HG03108 (cell line): ENCODE measurements at regions not wholly inside any gene's neighbourhood (a gene's known extent, or its start where the extent isn't known, plus 50 kb on each side); places are given as distances from the start of the nearest gene placed in this dataset.
"Not testable (repeated sequence)": the region's sequence is repeated elsewhere in the genome, so short reads cannot be mapped to it uniquely, and the experiment has no call there.

Source experiments
- ATAC-seq: cut with Tn5 transposase; IDR thresholded peaks from one replicate; pipeline ENCODE4 v1.9.1; 2021; ENCODE audit warnings: moderate library complexity; ENCODE audit not compliant: unreplicated experiment

- ATAC-seq: no peak
These were observed 417.2 kb downstream of the SATB2 start for GRCh38 chr2:199040522-199040921.

DNA sequence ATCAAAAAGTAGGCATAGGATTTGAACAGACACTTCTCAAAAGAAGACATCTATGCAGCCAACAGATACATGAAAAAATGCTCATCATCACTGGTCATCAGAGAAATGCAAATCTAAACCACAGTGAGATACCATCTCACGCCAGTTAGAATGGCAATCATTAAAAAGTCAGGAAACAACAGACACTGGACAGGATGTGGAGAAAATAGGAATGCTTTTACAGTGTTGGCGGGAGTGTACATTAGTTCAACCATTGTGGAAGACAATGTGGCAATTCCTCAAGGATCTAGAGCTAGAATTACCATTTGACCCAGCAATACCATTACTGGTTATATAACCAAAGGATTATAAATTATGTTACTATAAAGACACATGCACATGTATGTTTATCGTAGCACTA is 424.0 kb downstream of the SATB2 start:
- not testable (repeated sequence) for ATAC-seq

- ATAC-seq: no peak
These were observed 432.6 kb downstream of the SATB2 start for GRCh38 chr2:199025146-199025545.

GRCh38 chr2:199024224-199024623 is 433.5 kb downstream of the SATB2 start:
- ATAC-seq: no peak

DNA sequence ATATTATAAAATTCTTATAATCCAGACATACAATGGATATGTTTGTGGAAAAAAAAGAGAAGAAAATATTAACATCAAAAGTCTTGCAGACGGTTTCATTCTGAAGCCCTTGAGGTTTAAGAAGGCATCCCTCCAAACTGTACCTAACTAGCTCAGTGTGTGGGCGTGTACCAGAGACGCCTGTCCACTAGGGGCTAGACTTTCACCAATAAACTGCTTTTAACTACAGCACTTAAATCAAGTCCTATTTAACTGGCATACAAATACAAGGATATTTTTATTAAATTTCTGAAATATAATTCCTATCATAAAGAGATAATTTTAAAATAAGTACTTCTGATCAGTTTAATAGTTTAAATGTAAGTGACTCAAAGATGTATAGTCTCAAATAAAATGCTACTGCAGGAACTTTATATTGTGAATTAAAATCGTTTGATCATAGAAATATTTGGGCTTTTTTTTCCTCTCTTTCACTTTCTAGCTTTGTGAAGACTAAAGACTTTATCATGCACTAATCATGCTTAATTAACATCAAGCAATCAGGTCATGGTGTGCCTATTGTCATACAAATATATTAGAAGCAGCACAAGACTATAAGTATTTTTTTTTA is 437.7 kb downstream of the SATB2 start:
- ATAC-seq: no peak

DNA sequence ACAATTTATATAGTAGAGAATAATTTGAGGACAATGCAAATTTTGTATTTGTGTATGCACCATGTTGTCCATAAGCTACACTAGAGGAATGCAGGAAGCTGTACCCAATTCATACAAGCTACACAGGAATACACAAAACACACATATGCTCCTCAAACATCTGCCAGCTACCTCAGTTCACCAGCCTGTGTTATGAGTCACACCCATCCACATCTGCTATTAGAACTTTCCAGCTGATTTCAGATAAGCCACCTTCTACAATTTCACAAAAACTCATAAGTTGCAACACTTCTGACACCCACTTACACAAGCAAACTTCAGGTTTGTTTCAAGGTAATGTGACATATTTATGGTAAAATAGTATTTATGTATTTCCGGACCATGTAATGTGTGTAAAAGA is 438.9 kb downstream of the SATB2 start:
- ATAC-seq: no peak

GRCh38 chr2:199015072-199015471 is 442.7 kb downstream of the SATB2 start:
- no peak for ATAC-seq

- no peak for ATAC-seq
These were observed 443.5 kb downstream of the SATB2 start for GRCh38 chr2:199014226-199014625.

DNA sequence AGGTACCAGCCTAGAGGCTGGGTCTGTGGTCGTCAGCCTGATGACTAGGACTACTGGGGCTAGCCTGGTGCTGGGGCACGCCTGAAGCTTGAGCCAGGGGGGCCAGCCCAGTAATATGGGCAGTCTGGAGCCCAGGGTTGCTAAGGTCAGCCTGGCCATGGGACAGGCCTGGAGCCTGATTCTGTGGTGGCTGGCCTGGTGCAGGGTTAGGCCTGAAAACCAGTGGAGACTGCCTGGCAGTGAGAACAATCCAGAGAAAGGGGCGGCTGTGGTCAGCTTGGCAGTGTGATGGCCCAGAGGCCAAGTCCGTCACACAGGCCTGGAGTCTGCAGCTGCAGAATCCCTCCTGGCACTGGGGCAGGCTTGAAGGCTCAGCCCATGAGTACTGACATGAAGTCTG is 445.8 kb downstream of the SATB2 start:
- ATAC-seq: no peak

DNA sequence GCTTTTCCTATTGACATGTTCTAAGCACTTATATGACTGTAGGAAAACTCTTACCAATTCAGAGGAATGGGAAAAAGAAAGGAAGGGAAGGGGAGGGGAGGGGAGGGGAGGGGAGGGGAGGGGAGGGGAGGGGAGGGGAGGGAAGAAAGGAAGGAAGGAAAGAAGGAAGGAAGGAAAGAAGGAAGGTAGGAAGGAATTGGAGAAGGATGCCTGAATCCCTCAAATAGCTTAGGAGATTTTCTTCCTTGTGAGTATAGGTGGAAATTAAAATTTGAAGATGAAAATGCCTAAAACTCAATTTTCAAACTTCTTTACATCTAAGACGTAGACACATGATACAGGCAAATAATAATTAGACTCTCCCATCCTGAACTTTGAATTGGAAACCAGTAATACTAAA is 463.1 kb downstream of the SATB2 start:
- ATAC-seq: no peak

GRCh38 chr2:198991431-198991830 is 466.3 kb downstream of the SATB2 start:
- ATAC-seq: no peak

- no peak for ATAC-seq
These were observed 482.0 kb downstream of the SATB2 start for GRCh38 chr2:198975779-198976178.

DNA sequence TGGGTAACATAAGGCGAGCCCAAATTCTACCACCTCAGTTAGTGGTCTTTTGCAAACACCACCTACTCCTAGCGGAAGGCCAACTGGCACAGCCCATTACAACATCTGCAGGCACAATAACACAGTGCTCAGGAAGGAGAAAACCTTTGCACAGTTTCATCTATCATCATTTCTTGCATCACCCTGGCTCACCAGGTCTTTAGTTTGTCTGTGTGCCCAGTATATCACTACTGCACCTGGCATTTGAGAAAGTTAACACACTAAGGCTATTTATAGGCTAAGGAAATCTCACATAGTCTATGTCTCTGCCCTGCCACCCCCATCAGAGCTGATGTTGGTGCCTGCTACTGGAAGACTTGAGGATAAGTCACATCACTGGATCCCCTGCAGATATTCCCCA is 484.0 kb downstream of the SATB2 start:
- ATAC-seq: no peak

DNA sequence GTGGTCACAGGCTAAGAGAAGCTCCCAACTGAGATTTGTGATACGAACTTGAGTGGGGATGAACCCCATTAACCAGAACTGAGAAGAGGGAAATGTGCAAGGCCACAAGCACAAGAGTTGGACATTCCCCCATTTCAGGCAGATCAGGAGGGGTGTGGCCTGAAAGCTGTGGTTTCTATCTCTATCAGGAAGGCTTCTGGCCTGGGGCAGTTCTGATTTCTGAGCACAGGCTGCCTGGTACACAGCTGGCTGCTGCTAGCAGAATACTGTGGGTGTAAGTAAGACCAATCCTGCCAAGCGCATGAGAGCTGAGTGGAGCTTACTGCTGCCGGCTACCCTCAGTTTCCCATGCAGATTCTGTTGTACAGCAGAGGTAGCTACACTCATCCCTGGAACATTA is 484.6 kb downstream of the SATB2 start:
- no peak for ATAC-seq

DNA sequence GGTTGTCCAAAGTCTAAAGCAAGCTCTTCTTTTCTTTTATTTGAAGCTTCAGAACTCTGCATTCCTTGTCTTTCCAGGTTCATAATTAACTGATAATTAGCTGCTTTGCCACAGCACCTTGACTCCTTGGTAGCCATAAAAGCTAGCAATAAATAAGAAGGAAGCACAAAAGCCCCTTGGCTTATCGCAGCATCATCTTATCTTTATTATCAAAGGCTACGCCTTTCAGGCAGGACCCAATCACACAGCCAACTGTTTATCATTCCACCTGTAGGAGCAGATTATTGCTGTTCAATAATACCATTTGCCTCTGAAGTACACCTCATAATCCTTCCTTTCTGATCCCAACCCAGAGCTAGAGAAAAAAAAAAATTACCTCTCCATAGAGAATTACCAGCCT is 489.2 kb downstream of the SATB2 start:
- ATAC-seq: no peak

DNA sequence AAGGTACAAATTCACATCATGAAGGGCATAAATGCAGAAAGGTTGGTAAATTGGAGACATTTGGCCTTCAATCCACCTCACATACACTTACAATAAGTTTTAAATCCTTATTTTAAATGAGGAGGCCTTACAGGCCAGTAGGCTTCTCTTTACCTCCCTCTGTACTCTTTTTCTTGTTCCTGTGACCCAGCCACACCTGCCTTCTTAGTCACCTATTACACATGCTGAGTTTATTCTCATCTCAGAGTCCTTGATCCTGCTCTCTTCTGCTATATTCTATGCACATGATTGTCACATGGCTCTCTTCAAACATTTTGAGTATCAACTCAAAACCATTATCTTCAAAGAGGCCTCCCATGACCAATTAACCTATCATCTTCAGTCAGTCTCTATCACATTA is 491.5 kb downstream of the SATB2 start:
- no peak for ATAC-seq

DNA sequence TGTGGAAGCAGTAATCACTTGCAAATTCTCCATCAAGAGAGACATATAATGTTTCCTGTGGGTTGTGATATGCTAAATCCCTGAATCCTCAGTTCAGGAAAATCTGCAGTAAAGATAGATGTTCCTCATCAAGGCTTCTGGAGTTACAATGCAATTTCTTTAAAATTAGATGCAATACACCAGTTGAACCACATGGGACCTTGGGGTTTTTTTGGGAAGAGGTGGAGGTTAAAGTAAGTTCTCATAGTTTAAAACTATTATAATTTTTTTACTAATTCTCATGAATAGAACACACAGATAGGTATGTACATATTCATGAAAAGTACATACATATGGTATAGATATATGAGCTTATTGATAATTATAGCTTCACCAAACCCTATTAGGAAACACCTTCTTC is 496.2 kb downstream of the SATB2 start:
- no peak for ATAC-seq

GRCh38 chr2:198957181-198957580 is 500.6 kb downstream of the SATB2 start:
- ATAC-seq: no peak

- ATAC-seq: no peak
These were observed 504.4 kb downstream of the SATB2 start for GRCh38 chr2:198953328-198953727.

GRCh38 chr2:198950803-198951202 is 506.9 kb downstream of the SATB2 start:
- ATAC-seq: no peak

- ATAC-seq: no peak
These were observed 512.2 kb downstream of the SATB2 start for GRCh38 chr2:198945496-198945895.

GRCh38 chr2:198930170-198930569 is 527.6 kb downstream of the SATB2 start:
- no peak for ATAC-seq

GRCh38 chr2:198928026-198928425 is 529.7 kb downstream of the SATB2 start:
- ATAC-seq: no peak
